ENCODE measurements at regions not wholly inside any gene's neighbourhood (a gene's known extent, or its start where the extent isn't known, plus 50 kb on each side); places are given as distances from the start of the nearest gene placed in this dataset.

- Histone ChIP-seq H4K20me1 (ENCODE audit: insufficient read depth, low read length) (no peaks in the 10 kb centered on the region), H3K4me3 (ENCODE audit: insufficient read depth, low read depth, low read length) (no peak overlapping the region), H3K14ac (replicated peaks; ENCODE audit: low read depth, low read length) (no peak overlapping the region), H3K18ac (ENCODE audit: low read depth, low read length) (no peak overlapping the region), H3K9me1 (ENCODE audit: insufficient read depth, low read length) (no peaks in the 10 kb centered on the region; the same call in 1 of the 2 replicates), H2BK20ac (ENCODE audit: low read depth, low read length) (no peak overlapping the region), H2BK5ac (ENCODE audit: low read depth, low read length, poor library complexity, severe bottlenecking) (no peak overlapping the region), H3K36me3 (ENCODE audit: control insufficient read depth, insufficient read depth, low read length) (no peaks in the 10 kb centered on the region), H3K4me2 (ENCODE audit: low read depth, low read length) (no peak overlapping the region), H4K5ac (ENCODE audit: low read depth, low read length) (no peak overlapping the region), H2BK15ac (ENCODE audit: low read depth, low read length) (no peak overlapping the region), H3K79me1 (ENCODE audit: low read depth in 1 of 2, low read length in 2 of 2) (no peaks in the 10 kb centered on the region), H4K8ac (ENCODE audit: low read depth in 2 of 2, low read length in 2 of 2) (no peak overlapping the region), H2AFZ (replicated peaks; ENCODE audit: low read length, poor library complexity) (no peak overlapping the region), H3K56ac (ENCODE audit: extremely low read depth, insufficient read depth, low read length) (no peak overlapping the region), H2AK5ac (ENCODE audit: low read depth, low read length) (no peak overlapping the region), H3K27me3 (ENCODE audit: control insufficient read depth, insufficient read depth, low read length) (no peaks in the 10 kb centered on the region), H3K4me1 (ENCODE audit: control insufficient read depth, insufficient read depth, low read length) (no peaks in the 10 kb centered on the region), H3K4ac (ENCODE audit: low read depth, low read length) (no peak overlapping the region), H3K9ac (ENCODE audit: low read depth, low read length) (no peak overlapping the region), H4K91ac (ENCODE audit: insufficient read depth, low read depth, low read length) (no peak overlapping the region), H3K23ac (ENCODE audit: low read depth, low read length) (no peak overlapping the region), H2BK120ac (ENCODE audit: low read depth, low read length) (no peak overlapping the region), H3K27ac (ENCODE audit: insufficient read depth, low read length) (no peak overlapping the region), H3K9me3 (ENCODE audit: control insufficient read depth, insufficient read depth, low read length) (no peaks in the 10 kb centered on the region), H2AK9ac (replicated peaks; ENCODE audit: low read depth, low read length, poor library complexity) (no peak overlapping the region)
- ATAC-seq (ENCODE audit: low read depth), result no peak
- ChIA-PET CTCF (no interaction called here), POLR2A (ENCODE audit: unreplicated experiment) (no interaction called here)
- no TSS peak for BruUV-seq (replicated peaks)
- dilution Hi-C loops (cut with HindIII; ENCODE audit: low sequenced_read_pairs, unreplicated experiment) (no loop called here), in situ Hi-C loops (cut with MboI; ENCODE audit: low sequenced_read_pairs) (no loop called here), intact Hi-C loops (cut with micrococcal nuclease) (no loop called here)
- TF ChIP-seq POLR2A (IDR thresholded peaks at IDR 0.05; ENCODE audit: low read depth, low read length), result no peak
- no peak for TF ChIP-seq RCOR1 (IDR thresholded peaks at IDR 0.05; ENCODE audit: insufficient replicate concordance, low read length)
- no peak for TF ChIP-seq MXI1 (IDR thresholded peaks at IDR 0.05; ENCODE audit: borderline replicate concordance, low read depth, low read length)
- no peak for DNase-seq
These were observed 97.3 kb upstream of the MLIP start for GRCh38 chr6:54013966-54014365.

Data from IMR-90 (cell line).